ENCODE measurements at regions not wholly inside any gene's neighbourhood (a gene's known extent, or its start where the extent isn't known, plus 50 kb on each side); places are given as distances from the start of the nearest gene placed in this dataset.
"Not testable (repeated sequence)": the region's sequence is repeated elsewhere in the genome, so short reads cannot be mapped to it uniquely, and the experiment has no call there.

GRCh38 chr13:84121456-84121855, 239.2 kb upstream of the SLITRK1 start:
- DNase-seq (ENCODE audit: low spot score) (no peak), FAIRE-seq (no peak)

- DNase-seq (ENCODE audit: low spot score) (no peak), FAIRE-seq (no peak)
Observed at GRCh38 chr13:84118839-84119409, 236.7 kb upstream of the SLITRK1 start.

GRCh38 chr13:84098273-84098672, 216.0 kb upstream of the SLITRK1 start:
- DNase-seq (ENCODE audit: low spot score), result no peak

GRCh38 chr13:84097148-84097547, 214.9 kb upstream of the SLITRK1 start:
- DNase-seq (ENCODE audit: low spot score) (no peak), FAIRE-seq (no peak)

More at GRCh38 chr13:84098273-84098672, 216.0 kb upstream of the SLITRK1 start:
- FAIRE-seq, result no peak

DNA sequence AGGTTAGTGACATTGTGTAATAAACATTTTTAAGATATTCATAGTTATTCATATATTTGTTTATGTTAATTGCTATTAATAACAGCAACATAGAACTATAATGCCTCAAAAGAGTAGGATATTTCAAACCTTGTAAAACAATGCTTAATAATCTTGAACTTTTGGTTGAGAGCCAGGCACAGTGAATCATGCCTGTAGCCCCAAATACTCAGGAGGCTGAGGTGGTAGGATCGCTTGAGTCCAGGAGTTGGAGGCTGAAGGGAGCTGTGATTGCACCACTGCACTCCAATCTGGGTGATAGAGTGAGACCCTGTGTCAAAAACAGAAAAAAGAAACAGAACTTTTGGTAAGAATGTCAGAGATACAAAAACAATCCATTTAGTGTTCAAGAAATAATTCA, 213.9 kb upstream of the SLITRK1 start:
- no peak for FAIRE-seq
- DNase-seq (ENCODE audit: low spot score), result no peak

GRCh38 chr13:84088996-84089395, 206.7 kb upstream of the SLITRK1 start:
- DNase-seq (ENCODE audit: low spot score) (no peak), FAIRE-seq (no peak)

- DNase-seq (ENCODE audit: low spot score), result no peak
- no peak for FAIRE-seq
Observed at GRCh38 chr13:84086847-84087162, 204.5 kb upstream of the SLITRK1 start.

DNA sequence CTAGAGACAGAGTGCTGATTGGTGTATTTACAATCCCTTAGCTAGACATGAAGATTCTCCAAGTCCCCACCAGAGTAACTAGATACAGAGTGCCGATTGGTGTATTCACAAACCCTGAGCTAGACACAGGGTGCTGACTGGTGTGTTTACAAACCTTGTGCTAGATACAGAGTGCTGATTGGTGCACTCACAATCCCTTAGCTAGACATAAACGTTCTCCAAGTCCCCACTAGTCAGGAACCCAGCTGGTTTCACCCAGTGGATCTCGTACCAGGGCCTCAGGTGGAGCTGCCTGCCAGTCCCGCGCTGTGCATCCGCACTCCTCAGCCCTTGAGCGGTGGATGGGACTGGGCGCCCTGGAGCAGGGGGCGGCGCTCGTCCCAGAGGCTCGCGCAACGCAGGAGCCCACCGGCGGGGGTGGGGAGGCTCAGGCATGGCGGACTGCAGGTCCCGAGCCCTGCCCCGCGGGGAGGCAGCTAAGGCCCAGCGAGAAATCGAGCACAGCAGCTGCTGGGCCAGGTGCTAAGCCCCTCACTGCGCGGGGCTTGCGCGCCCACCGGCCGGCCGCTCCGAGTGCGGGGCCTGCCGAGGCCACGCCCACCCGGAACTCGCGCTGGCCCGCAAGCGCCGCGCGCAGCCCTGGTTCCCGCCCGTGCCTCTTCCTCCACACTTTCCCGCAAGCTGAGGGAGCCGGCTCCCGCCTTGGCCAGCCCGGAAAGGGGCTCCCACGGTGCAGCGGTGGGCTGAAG, 204.0 kb upstream of the SLITRK1 start:
- DNase-seq (ENCODE audit: low spot score); FAIRE-seq: not testable (repeated sequence)

DNA sequence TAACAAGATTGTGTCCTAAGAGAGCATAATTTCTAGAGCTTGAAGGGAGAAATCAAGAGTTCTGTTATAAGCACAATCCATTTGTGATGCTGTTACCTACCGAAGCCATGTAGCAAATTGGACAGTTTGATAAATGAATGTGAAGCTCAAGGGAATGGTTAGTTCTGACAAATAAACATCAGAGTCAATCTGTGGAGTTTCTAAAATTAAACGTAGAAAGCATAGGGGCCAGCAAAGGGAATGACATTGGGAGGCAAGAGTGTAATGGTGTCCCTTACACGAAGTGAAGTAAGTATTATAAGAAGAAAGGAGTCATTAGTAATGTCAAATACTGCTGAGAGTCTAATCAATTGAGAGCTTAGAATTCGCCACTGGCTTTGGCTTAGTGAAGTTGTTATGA, 200.2 kb upstream of the SLITRK1 start:
- FAIRE-seq (no peak), DNase-seq (ENCODE audit: low spot score) (no peak)

- no peak for DNase-seq (ENCODE audit: low spot score)
- no peak for FAIRE-seq
Observed at GRCh38 chr13:84080748-84081530, 198.7 kb upstream of the SLITRK1 start.

- FAIRE-seq (no peak), DNase-seq (ENCODE audit: low spot score) (no peak)
Observed at GRCh38 chr13:84077271-84077670, 195.0 kb upstream of the SLITRK1 start.

DNA sequence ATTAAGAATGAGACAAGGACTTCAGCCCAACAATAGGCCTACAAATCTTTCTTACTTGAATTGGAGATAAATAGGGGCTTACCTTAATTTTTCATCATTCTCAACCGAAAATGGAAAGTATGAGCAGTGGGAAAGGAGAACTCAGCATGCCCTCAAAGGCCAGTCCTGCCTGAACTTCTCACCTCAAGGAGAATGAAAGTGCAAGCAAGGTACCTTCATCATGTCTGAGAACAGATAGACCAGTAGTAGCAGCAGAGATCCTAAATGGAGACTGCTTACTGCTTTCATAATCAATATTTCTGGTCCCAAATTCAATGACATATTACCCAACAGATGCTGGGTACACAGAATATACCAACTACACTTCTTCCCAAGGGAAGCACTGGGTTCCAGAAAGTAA, 194.0 kb upstream of the SLITRK1 start:
- FAIRE-seq, result no peak

DNA sequence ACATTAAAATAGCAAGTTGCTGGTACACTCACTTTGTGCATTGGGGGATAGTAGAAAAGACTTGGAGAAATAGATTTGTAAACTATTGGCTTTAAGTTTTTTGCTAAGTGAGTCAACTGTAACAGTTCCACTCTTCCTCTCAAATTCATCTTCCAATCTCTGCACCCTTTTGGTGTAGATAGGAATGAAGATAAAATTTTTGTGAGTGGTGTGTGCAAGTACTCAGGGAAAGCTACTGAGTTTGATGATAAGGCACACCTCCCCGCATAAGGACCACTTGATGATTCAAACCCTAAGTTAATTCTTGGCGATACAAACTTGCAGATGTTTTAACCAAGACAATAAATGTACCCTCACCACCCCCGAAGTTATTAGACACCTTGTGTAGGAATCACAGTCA, 168.3 kb upstream of the SLITRK1 start:
- no peak for DNase-seq (ENCODE audit: low spot score)
- FAIRE-seq, result no peak

More for the DNA sequence above, 194.0 kb upstream of the SLITRK1 start:
- DNase-seq (ENCODE audit: low spot score), result no peak

GRCh38 chr13:84049443-84050219, 167.4 kb upstream of the SLITRK1 start:
- FAIRE-seq (no peak), DNase-seq (ENCODE audit: low spot score) (no peak)

- DNase-seq (ENCODE audit: low spot score), result no peak
- no peak for FAIRE-seq
Observed at GRCh38 chr13:84044805-84045204, 162.5 kb upstream of the SLITRK1 start.

DNA sequence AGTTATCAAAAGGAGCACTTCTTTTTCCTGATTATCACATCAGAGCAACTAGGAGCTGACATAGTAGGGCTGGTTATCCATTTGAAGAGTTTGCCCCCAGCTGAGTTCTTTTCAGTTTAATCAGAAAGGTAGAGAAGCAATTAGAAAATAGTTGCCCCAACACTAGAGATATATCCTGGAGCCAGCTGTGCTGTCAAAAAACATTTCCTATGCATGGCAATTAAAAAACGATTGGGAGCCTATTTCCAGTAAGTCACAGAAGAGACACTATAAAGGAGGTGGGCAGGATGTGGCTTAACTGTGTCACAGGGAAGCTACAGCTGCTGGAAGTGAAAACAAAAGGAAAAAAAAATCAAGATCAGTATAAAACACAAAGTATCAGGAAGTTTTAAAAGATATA, 155.7 kb upstream of the SLITRK1 start:
- no peak for FAIRE-seq
- no peak for DNase-seq (ENCODE audit: low spot score)

- no peak for FAIRE-seq
- DNase-seq (ENCODE audit: low spot score), result no peak
Observed at GRCh38 chr13:84032116-84032515, 149.8 kb upstream of the SLITRK1 start.

- DNase-seq (ENCODE audit: low spot score) (no peak), FAIRE-seq (no peak)
Observed at GRCh38 chr13:84031120-84031519, 148.8 kb upstream of the SLITRK1 start.

DNA sequence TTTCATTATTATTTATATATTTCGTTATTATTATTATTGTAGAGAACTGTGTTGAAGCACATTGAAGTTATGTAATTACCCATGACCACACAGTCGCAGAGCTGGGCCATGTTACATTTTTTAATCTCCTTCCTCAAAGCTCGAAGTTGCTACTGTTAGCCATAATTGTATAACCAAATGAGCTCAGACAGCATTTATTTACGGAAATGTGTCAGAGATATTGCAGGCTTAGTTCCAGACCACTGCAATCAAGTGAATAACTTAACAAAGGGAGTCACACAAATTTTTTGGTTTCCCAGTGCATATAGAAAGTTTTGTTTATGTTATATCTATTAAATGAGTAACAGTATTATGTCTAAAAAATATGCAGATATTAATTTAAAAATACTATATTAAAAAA, 147.1 kb upstream of the SLITRK1 start:
- DNase-seq (ENCODE audit: low spot score) (no peak), FAIRE-seq (no peak)

DNA sequence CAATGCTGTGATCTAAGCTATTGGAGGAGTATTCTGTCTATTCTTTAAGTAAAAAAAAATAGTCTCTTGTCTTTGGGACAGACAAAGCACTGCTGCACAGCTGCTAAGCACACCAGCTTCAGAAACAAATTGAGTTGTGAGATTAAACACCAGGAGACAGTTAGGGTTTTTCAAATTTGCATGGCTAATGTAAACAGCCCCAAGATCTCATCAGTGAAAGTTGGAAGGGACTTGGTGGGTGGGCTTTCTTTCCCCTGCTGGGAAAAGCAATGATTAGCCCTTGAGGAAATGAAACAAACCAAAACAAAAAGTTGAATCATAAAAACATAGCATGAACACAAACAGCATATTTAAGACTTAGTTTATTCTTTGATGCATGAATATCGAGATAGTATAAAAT, 143.6 kb upstream of the SLITRK1 start:
- DNase-seq (ENCODE audit: low spot score) (no peak), FAIRE-seq (no peak)

- DNase-seq (ENCODE audit: low spot score) (no peak), FAIRE-seq (no peak)
Observed at GRCh38 chr13:83996415-83996814, 114.1 kb upstream of the SLITRK1 start.

DNA sequence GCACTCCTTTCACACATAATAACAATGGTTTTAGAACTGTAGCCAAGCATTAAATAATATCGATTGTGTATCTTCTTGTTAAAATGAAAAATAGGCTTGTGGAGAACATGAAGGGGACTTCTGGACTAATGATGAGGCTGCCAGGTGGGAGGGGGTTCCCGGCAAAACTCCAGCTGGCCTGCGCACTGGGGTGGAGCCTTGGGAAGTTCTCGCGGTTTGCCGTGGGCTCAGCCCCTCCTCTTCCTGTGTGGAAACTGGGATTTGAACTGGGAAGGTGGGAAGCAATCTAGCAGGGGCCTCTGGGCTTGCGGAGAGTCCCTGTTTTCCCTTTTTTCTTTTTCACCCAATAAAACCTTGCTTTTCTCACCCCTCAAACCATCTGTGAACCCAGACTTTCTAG, 113.7 kb upstream of the SLITRK1 start:
- no peak for DNase-seq (ENCODE audit: low spot score)
- FAIRE-seq, result no peak
